ENCODE measurements at regions not wholly inside any gene's neighbourhood (a gene's known extent, or its start where the extent isn't known, plus 50 kb on each side); places are given as distances from the start of the nearest gene placed in this dataset.

GRCh38 chr18:34651586-34652369 is 58.3 kb upstream of the DTNA start:
- TF ChIP-seq CTCF (conservative IDR thresholded peaks at IDR 0.05; ENCODE audit: low read depth, low read length) = no peak
- no peak for DNase-seq (ENCODE audit: low read depth)
- no peak overlapping the region for H3K4me3 ChIP-seq (ENCODE audit: low read depth, low read length)

GRCh38 chr18:34655131-34655530 is 55.0 kb upstream of the DTNA start:
- H3K4me3 ChIP-seq (ENCODE audit: low read depth, low read length) = no peak overlapping the region
- TF ChIP-seq CTCF (conservative IDR thresholded peaks at IDR 0.05; ENCODE audit: low read depth, low read length) = no peak
- DNase-seq (ENCODE audit: low read depth) = no peak

- DNase-seq (ENCODE audit: low read depth) = no peak
- TF ChIP-seq CTCF (conservative IDR thresholded peaks at IDR 0.05; ENCODE audit: low read depth, low read length) = no peak
- H3K4me3 ChIP-seq (ENCODE audit: low read depth, low read length) = no peak overlapping the region
Observed at GRCh38 chr18:34657860-34658500, 52.1 kb upstream of the DTNA start.

GRCh38 chr18:34659579-34660517 is 50.2 kb upstream of the DTNA start:
- peak; percentile 93 for DNase-seq (ENCODE audit: low read depth)
- no peak overlapping the region for H3K4me3 ChIP-seq (ENCODE audit: low read depth, low read length)
- no peak for TF ChIP-seq CTCF (conservative IDR thresholded peaks at IDR 0.05; ENCODE audit: low read depth, low read length)
